ENCODE measurements at regions not wholly inside any gene's neighbourhood (a gene's known extent, or its start where the extent isn't known, plus 50 kb on each side); places are given as distances from the start of the nearest gene placed in this dataset.

DNA sequence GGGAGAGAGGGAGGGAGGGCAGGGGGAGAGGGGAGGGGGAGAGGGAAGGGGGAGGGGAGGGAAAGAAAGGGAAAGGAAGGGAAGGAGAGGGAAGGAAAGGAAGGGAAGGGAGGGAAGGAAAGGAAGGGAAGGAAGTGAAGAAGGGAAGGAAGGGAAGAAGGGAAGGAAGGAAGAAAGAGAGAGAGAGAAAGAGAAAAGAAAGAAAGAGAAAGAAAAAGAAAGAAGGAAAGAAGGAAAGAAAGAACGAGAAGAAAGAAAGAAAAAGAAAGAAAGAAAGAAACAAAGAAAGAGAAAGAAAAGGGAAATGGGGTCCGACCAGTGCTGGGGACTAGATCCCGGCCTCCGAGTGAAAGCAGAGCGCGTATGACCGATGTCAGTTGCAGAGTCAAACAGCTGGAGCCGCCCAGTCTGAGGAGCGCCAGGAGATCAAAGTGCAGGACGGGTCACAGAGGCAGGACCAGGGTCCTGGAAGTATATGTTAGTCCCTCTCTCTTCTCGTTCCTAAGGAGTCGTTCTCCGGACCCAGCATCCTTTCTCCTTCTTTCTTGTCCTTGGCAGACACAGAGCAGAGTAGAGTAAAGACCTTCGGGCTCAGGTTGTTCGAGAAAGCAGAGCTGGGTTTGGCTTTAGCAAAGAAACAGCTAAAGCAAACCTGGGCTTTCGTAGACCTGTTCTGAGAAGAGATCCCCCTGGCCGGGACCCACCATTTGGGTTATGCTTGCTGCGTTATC lies 305.4 kb upstream of the MSX2 start:
- ChIA-PET CTCF (interaction anchor here (0.6 to 2.2 kb wide), 15 partner anchors 8 to 519 kb away, joined by 3 to 56 read pairs (median 4); no protein-coding TSS in a partner anchor), SMC1A (ENCODE audit: uncharacterized antibody, unreplicated experiment) (interaction anchor here (0.7 to 1.3 kb wide), 6 partner anchors 8 to 376 kb away, joined by 3 to 5 read pairs (median 3); no protein-coding TSS in a partner anchor), RAD21 (ENCODE audit: unreplicated experiment) (interaction anchor here (1.4 to 1.5 kb wide), 4 partner anchors 9 to 519 kb away, joined by 3 to 10 read pairs (median 6); no protein-coding TSS in a partner anchor), POLR2A (no interaction called here)
- no peak overlapping the region for H3K9ac ChIP-seq (ENCODE audit: control insufficient read depth, insufficient read depth, low read length)
- no peak for DNase-seq (ENCODE audit: low read depth, low spot score)
- H4K20me1 ChIP-seq (ENCODE audit: control insufficient read depth, insufficient read depth) = no peaks in the 10 kb centered on the region
- peaks cover 0 to 2% of the 10 kb centered on the region in 2 experiments; a peak in 1 of 4 replicates for H3K27me3 ChIP-seq (replicated peaks in 1 of 2; ENCODE audit: control insufficient read depth in 2 of 2, insufficient read depth in 2 of 2, low read length in 1 of 2)
- TF ChIP-seq SREBF2 (IDR thresholded peaks at IDR 0.05; ENCODE audit: low read length) (no peak), ASH2L (IDR thresholded peaks at IDR 0.05; ENCODE audit: borderline replicate concordance, low read depth) (no peak)
- TF ChIP-seq, protein P1, sequence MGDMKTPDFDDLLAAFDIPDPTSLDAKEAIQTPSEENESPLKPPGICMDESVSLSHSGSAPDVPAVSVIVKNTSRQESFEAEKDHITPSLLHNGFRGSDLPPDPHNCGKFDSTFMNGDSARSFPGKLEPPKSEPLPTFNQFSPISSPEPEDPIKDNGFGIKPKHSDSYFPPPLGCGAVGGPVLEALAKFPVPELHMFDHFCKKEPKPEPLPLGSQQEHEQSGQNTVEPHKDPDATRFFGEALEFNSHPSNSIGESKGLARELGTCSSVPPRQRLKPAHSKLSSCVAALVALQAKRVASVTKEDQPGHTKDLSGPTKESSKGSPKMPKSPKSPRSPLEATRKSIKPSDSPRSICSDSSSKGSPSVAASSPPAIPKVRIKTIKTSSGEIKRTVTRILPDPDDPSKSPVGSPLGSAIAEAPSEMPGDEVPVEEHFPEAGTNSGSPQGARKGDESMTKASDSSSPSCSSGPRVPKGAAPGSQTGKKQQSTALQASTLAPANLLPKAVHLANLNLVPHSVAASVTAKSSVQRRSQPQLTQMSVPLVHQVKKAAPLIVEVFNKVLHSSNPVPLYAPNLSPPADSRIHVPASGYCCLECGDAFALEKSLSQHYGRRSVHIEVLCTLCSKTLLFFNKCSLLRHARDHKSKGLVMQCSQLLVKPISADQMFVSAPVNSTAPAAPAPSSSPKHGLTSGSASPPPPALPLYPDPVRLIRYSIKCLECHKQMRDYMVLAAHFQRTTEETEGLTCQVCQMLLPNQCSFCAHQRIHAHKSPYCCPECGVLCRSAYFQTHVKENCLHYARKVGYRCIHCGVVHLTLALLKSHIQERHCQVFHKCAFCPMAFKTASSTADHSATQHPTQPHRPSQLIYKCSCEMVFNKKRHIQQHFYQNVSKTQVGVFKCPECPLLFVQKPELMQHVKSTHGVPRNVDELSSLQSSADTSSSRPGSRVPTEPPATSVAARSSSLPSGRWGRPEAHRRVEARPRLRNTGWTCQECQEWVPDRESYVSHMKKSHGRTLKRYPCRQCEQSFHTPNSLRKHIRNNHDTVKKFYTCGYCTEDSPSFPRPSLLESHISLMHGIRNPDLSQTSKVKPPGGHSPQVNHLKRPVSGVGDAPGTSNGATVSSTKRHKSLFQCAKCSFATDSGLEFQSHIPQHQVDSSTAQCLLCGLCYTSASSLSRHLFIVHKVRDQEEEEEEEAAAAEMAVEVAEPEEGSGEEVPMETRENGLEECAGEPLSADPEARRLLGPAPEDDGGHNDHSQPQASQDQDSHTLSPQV (IDR thresholded peaks at IDR 0.05) = no peak
- H3K4me1 ChIP-seq (ENCODE audit: control insufficient read depth, insufficient read depth, low read length) = no peaks in the 10 kb centered on the region
- no peaks in the 10 kb centered on the region for H3K9me3 ChIP-seq (replicated peaks; ENCODE audit: control insufficient read depth, insufficient read depth, low read length)
- H3K36me3 ChIP-seq (ENCODE audit: control insufficient read depth in 2 of 2, insufficient read depth in 2 of 2, low read length in 1 of 2) = no peaks in the 10 kb centered on the region
- no TSS peak for BruUV-seq (replicated peaks)
- H3K4me2 ChIP-seq (ENCODE audit: control insufficient read depth, insufficient read depth) = no peak overlapping the region
- no peak overlapping the region for H2AFZ ChIP-seq (ENCODE audit: control insufficient read depth, low read depth, low read length)
- FAIRE-seq = no peak
- WGBS (ENCODE audit: insufficient coverage, insufficient replicate concordance, low lambda C conversion rate, missing lambda C conversion rate) = 9% methylated on average over 18 of the region's 18 CpGs
- intact Hi-C loops (cut with micrococcal nuclease; ENCODE audit: unreplicated experiment) (loop anchor here (1.0 kb wide), 2 partner anchors 374 to 517 kb away; no protein-coding TSS in a partner anchor), in situ Hi-C loops (cut with MboI) (loop anchor here (5.0 to 25.0 kb wide), 2 partner anchors 378 to 518 kb away; no protein-coding TSS in a partner anchor)
- H3K27ac ChIP-seq (ENCODE audit: control insufficient read depth, insufficient read depth) = no peak overlapping the region
- no peak overlapping the region for H3K4me3 ChIP-seq
- ATAC-seq = peak; percentile 40
- H3K79me2 ChIP-seq (ENCODE audit: control insufficient read depth, insufficient read depth, low read length) = no peaks in the 10 kb centered on the region

All from GM12878 (cell line).